ENCODE measurements at regions not wholly inside any gene's neighbourhood (a gene's known extent, or its start where the extent isn't known, plus 50 kb on each side); places are given as distances from the start of the nearest gene placed in this dataset.
"Not testable (repeated sequence)": the region's sequence is repeated elsewhere in the genome, so short reads cannot be mapped to it uniquely, and the experiment has no call there.

DNA sequence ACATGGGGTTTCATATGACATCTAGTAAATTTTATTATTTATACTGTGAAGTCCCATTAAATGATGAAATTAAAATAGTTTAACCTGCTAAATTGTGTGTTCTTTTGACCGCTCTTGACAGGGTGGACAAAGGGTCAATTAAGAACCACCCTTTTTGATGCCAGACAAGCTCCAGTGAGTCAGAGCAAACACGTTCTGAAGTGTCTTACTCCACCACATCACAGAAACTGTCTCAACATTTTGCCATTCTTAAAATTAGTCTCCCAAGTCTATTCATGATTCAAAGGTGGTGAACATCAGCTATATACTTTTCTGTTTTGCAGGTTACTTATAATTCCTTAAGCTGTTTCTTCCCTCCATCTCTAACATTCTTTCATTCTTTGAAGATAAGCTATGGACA is 142.1 kb downstream of the SPATA31A6 start:
- not testable (repeated sequence) for DNase-seq (ENCODE audit: low spot score)

DNA sequence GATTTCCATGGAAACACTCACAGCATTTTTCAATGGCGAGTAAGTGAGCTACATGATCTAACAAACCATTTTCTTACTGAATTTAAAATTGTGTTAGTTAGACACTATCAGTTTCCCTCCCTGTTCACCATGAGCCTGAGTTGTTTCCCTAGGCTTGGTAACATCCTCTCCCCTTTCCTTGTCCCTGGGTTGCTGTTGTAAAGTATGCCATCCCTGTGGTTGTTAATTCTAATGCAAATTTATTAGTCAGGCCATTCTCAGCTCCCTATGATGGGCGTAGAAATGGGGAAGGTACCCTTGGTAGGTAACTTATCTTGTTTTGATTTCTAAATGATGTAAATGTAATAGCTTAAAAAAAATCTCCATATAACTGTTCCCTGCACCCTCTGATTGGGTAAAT is 143.0 kb downstream of the SPATA31A6 start:
- not testable (repeated sequence) for DNase-seq (ENCODE audit: low spot score)

DNA sequence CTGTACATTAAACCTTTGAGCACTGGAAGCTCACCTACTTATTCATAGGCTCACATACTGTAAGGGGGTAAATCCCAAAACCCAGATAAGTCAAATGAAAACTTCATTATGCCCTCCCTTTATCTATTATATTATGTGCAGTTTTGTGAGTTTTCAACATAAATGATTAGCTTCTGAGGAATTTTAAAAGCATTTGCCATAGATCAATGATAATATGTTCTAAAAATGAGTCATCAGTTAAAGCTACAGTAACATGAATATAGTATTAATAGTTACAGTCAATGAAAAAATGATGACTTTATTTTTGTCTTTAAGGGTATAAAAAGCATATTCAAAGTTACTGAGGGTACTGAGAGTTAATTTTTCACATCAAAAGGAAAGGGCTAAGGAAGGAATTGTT is 151.9 kb downstream of the SPATA31A6 start:
- not testable (repeated sequence) for DNase-seq (ENCODE audit: low spot score)

DNA sequence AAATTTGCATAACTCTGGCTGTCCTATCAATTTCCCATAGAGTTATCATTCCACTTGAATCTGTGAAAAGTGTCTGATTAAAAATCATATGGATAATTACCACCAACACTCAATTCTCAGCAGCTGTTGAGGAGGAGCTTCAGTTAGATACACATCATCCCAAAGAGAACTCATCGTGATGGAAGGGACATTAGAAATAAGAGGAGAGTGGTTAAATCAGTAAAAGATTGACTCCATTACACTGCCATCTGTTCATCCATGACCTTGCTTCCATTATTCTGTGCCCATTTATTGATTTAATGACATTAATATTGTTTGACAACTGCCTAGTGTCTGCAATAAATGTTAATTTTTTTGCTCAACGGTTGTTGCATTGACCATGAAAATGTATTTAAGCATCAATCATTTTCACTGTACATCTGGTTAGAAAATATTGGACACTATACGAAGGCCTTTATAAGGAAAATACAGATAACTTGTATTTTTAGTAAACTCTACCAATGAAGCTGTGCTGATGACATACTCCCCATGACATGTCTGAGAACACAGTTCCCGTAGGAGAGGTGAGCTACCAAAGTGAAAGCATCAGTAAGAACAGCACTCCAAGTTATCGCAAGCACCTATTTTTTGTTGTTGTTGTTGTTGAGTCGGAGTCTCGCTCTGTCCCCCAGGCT is 152.7 kb downstream of the SPATA31A6 start:
- not testable (repeated sequence) for DNase-seq (ENCODE audit: low spot score)

GRCh38 chr9:42338275-42338674 is 154.8 kb downstream of the SPATA31A6 start:
- not testable (repeated sequence) for DNase-seq (ENCODE audit: low spot score)

- not testable (repeated sequence) for DNase-seq (ENCODE audit: low spot score)
These were observed 156.4 kb downstream of the SPATA31A6 start for GRCh38 chr9:42339671-42340434.

- not testable (repeated sequence) for DNase-seq (ENCODE audit: low spot score)
These were observed 156.9 kb downstream of the SPATA31A6 start for GRCh38 chr9:42340435-42340723.

DNA sequence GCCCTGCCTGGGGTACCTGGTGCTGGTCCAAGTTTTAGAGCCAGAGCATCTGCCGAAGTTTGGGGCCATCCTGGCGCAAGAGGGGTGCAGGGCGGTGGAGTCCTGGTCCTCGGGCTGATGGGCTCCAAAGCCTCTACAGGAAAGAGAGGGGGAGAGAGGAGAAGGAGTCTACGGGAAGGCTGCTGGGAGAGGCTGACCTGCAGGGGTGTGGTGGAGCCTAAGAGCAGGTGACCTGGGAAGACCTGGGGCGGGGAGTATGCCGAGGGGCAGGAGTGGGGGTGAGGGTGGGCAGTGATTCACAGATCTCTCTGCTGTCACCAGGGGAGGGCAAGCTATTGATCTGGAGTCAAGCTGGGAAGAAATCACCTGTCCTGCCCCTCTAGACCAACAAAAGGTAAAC is 158.4 kb downstream of the SPATA31A6 start:
- DNase-seq (ENCODE audit: low spot score) = not testable (repeated sequence)

GRCh38 chr9:42342297-42342696 is 158.8 kb downstream of the SPATA31A6 start:
- DNase-seq (ENCODE audit: low spot score) = not testable (repeated sequence)

DNA sequence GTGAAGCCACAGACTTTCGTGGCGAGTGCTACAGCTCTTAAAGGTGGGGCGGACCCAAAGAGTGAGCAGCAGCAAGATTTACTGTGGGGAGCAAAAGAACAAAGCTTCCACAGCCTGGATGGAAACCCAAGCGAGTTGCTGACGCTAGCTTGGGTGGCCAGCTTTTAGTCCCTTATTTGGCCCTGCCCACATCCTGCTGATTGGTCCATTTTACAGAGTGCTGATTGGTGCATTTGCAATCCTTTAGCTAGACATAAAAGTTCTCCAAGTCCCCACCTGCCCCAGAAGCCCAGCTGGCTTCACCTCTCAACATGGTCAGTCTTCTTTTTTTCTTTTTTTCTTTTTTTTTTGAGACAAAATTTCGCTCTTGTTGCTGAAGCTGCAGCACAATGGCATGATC is 161.0 kb downstream of the SPATA31A6 start:
- DNase-seq (ENCODE audit: low spot score) = not testable (repeated sequence)

DNA sequence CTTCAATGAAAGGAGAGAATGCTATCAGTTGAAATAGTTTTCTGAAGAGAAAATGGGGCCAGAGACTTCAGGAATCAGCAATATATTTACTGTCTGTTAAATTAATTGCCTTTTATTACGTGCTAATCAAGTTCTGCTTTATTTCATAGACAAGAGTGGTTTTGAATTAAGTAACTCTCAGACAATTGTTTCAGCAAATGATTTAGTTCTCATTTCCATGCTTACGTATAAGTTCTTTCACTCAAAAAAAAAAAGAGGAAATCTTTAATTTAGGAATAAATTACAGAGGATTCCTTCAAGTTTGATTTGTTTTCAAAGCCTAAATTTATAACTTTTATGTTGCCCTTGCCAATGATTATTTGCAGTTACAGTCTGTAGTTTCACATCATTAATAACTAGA is 163.5 kb downstream of the SPATA31A6 start:
- DNase-seq (ENCODE audit: low spot score) = not testable (repeated sequence)

- DNase-seq (ENCODE audit: low spot score) = not testable (repeated sequence)
These were observed 165.7 kb downstream of the SPATA31A6 start for GRCh38 chr9:42349181-42349580.

GRCh38 chr9:42350412-42350811 is 167.0 kb downstream of the SPATA31A6 start:
- DNase-seq (ENCODE audit: low spot score) = not testable (repeated sequence)

DNA sequence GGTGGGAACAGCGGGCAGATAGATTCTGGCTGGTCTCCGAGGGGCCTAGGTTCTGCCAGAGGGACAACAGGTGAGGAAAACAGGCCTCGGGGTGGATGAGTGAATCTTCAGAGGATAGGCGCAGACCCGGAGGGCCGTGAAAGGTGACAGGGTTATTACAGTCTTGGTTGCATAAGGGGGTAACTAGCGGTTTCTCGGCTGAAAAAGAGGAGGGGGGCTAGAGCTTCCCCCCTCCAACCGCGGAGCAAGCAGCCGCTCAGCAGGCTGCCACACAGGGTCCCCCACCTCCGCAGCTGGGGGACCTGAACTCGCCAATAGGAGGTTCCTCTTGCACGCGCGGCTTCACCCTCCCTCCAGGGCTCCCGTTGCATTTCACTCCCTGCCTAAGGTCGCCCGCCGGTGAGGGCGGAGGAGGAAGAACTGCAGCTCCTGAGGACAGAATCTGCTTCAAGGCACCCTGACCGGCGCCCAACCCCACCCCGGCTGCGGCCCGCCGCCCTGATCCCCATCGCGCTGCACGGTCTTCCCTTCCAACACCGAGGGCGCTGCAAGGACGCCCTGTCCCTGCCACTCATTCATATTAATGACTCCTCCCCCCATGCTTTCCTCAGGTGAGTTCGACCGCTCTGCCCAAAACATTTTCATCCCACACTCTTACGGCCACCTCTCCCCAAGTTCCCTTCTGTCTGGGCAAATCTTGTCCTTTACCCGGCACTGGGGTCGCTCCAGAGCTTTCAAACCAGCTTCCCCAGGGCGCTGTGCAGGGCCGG is 174.3 kb downstream of the SPATA31A6 start:
- DNase-seq (ENCODE audit: low spot score) = not testable (repeated sequence)

DNA sequence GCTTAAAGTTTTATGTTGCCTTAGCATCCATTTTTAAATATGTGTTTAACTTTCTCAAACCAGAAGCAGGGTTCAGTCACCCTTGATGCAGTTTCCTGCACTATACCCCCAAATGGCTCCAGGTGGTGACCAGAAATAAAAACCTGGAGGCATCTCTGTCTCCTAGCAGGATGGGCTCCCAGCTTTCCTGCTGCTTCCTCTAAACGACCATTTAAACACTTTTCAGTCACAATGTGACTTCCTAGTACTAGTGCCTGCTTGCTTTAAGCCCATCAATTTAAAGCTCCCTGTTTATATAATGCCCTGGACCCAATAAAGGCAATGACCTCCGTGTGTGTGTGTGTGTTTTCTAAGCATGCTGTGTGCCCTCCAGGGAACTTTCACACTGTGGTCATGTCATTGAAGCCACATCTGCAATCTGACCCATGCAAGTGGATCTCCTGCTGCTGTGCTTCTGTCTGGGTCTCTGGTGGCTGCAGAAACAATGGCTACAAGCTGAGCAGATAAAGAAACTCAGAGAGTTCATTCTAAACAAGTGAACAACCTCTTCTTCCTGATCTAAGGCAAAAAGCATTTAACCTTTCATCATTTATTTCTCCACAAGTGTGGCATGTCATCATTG is 175.3 kb downstream of the SPATA31A6 start:
- not testable (repeated sequence) for DNase-seq (ENCODE audit: low spot score)

GRCh38 chr9:42364410-42365243 is 181.2 kb downstream of the SPATA31A6 start:
- not testable (repeated sequence) for DNase-seq (ENCODE audit: low spot score)

DNA sequence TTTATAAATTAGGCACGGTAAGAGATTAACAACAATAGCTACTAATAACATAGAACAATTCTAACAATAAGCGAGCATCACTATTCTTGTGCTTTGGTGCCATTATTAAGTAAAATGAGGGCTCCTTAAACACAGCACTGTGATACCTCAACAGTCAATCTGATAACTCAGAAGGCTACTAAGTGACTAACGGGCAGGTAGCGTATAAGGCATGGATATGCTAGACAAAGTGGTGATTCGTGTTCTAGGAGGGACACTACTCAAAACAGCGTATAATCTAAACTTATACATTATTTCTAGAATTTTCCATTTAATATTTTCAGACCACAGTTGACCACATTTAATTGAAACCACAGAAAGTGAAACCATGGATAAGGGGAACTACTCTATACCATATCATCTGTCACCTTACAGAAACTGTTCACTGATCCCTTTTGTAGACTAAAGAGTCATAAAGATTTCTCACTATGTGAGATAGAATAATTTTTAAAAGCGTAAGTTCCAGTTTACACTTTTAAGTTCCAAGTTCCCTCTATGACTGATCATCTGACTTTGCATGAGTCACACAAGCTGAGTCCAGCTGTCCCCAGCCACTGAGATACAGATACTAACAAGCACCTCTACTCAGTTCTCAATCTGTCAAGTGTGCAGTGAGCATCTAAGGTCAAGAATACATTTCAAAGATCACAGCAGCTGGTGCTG is 181.9 kb downstream of the SPATA31A6 start:
- not testable (repeated sequence) for DNase-seq (ENCODE audit: low spot score)

DNA sequence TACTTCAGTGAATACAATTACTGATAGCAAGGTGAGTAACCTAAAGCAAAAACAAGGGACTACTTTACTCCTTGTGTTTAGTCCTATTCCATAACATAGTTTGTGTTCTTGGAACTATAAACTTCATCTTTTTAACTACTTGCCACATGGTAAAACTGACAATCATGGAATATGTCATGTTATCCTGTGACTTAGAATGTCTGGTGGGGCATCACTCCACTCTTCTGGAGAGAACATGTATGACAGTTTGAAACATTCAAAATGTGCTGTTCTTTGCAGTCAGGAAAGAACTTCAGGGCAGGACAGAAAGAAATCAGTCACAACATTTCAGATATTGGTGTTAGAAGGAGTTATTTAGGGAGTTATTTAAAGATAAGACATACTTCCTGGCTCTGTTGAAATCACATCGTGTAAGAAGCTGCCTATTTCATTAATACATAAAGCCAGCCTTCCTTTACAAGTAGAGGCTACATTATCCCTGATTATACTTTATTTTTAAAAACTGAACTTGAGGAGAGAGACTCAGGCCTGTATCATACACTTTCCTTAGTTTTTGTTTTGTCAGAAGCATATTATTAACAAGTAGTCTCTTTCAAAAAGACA is 184.9 kb downstream of the SPATA31A6 start:
- not testable (repeated sequence) for DNase-seq (ENCODE audit: low spot score)

- DNase-seq (ENCODE audit: low spot score) = not testable (repeated sequence)
These were observed 186.7 kb downstream of the SPATA31A6 start for GRCh38 chr9:42370172-42370571.

DNA sequence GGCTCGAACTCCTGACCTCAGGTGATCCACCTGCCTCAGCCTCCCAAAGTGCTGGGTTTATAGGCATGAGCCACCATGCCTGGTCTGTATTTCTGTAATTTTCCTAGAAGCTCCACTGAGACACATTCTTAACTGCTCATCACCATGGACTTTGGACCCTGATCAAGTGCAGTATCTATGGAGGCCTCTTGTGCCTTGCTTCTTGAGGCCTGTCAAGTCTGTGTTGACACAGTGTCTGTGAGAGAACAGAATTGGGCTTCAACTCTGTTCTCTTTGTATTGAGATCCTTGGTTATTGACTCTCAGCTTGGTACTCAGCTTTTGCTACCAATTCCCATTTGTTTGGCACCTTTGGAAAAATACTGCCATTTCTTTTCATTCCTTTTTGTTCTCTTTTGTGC is 188.0 kb downstream of the SPATA31A6 start:
- DNase-seq (ENCODE audit: low spot score) = not testable (repeated sequence)
